SK-N-SH treated with all-trans-retinoic acid at 6 μM for 48 hours (cell line): ENCODE measurements at regions not wholly inside any gene's neighbourhood (a gene's known extent, or its start where the extent isn't known, plus 50 kb on each side); places are given as distances from the start of the nearest gene placed in this dataset.

Experiments
- ATAC-seq: fragments of 200-7000 bp; cut with Tn5 transposase; 3 replicates; pipeline ENCODE4 v1.9.1; 2020; ENCODE audit warnings: mild to moderate bottlenecking, moderate library complexity
- ARNTL ChIP-seq: fragments of 450-650 bp; formaldehyde crosslinking; IDR thresholded peaks from 2 replicates; pipeline ENCODE4 v1.5.0; 2020; ENCODE audit warnings: low read depth, mild to moderate bottlenecking, moderate library complexity, borderline replicate concordance
- CSDC2 ChIP-seq: fragments of 250-450 bp; sonication (Bioruptor Pico); IDR thresholded peaks from 2 replicates; pipeline ENCODE4 v1.5.0; 2020; ENCODE audit warnings: mild to moderate bottlenecking, moderate library complexity
- ISL1 ChIP-seq: fragments of 250-450 bp; sonication (Bioruptor Pico); IDR thresholded peaks from 2 replicates; pipeline ENCODE4 v2.1.2; 2022; ENCODE audit warnings: mild to moderate bottlenecking, moderate library complexity
- OSR1 ChIP-seq: fragments of 250-450 bp; sonication (Bioruptor Pico); IDR thresholded peaks from 2 replicates; pipeline ENCODE4 v1.8.0; 2022; ENCODE audit warnings: moderate library complexity, mild to moderate bottlenecking, inconsistent platforms
- PPARA ChIP-seq: fragments of 250-450 bp; sonication (Bioruptor Pico); IDR thresholded peaks from 2 replicates; pipeline ENCODE4 v1.5.0; 2020; ENCODE audit warnings: mild to moderate bottlenecking, borderline replicate concordance
- RARB ChIP-seq: fragments of 250-450 bp; sonication (Bioruptor Pico); IDR thresholded peaks from 2 replicates; pipeline ENCODE4 v1.8.0; 2021; ENCODE audit warnings: mild to moderate bottlenecking, moderate library complexity
- SNAI2 ChIP-seq: fragments of 250-450 bp; sonication (Bioruptor Pico); IDR thresholded peaks from 2 replicates; pipeline ENCODE4 v1.5.0; 2020; ENCODE audit warnings: mild to moderate bottlenecking, moderate library complexity
- TCF4 ChIP-seq: fragments of 250-450 bp; sonication (Bioruptor Pico); IDR thresholded peaks from 2 replicates; pipeline ENCODE4 v1.8.0; 2021; ENCODE audit warnings: mild to moderate bottlenecking, moderate library complexity, borderline replicate concordance
- TOX ChIP-seq: fragments of 250-450 bp; sonication (Bioruptor Pico); IDR thresholded peaks from 2 replicates; pipeline ENCODE4 v1.8.0; 2021; ENCODE audit warnings: mild to moderate bottlenecking, moderate library complexity, borderline replicate concordance
- ZC3H10 ChIP-seq: fragments of 250-450 bp; sonication (Bioruptor Pico); IDR thresholded peaks from 2 replicates; pipeline ENCODE4 v1.5.1; 2021; ENCODE audit warnings: mild to moderate bottlenecking, moderate library complexity
- ZFP3 ChIP-seq: fragments of 250-450 bp; sonication (Bioruptor Pico); IDR thresholded peaks from 2 replicates; pipeline ENCODE4 v1.5.0; 2020; ENCODE audit warnings: mild to moderate bottlenecking, moderate library complexity
- ZFP30 ChIP-seq: fragments of 450-650 bp; formaldehyde crosslinking; IDR thresholded peaks from 2 replicates; pipeline ENCODE4 v1.5.0; 2022; ENCODE audit warnings: mild to moderate bottlenecking, moderate library complexity
- ZNF565 ChIP-seq: fragments of 450-650 bp; formaldehyde crosslinking; conservative IDR thresholded peaks from 2 replicates; pipeline ENCODE4 v1.5.0; 2020; ENCODE audit warnings: low read depth, mild to moderate bottlenecking, moderate library complexity
- ZNF8 ChIP-seq: fragments of 450-650 bp; formaldehyde crosslinking; IDR thresholded peaks from 2 replicates; pipeline ENCODE4 v1.5.0; 2020; ENCODE audit warnings: mild to moderate bottlenecking, moderate library complexity
- TF ChIP-seq, protein P1 (sequence below): fragments of 250-450 bp; sonication (Bioruptor Pico); IDR thresholded peaks from 2 replicates; pipeline ENCODE4 v1.8.0; 2021; ENCODE audit warnings: low read depth, mild to moderate bottlenecking, moderate library complexity, borderline replicate concordance
- TF ChIP-seq, protein P2 (sequence below): fragments of 250-450 bp; sonication (Bioruptor Pico); IDR thresholded peaks from 2 replicates; pipeline ENCODE4 v1.5.1; 2020; ENCODE audit warnings: low read depth, mild to moderate bottlenecking, moderate library complexity
- TF ChIP-seq, protein P3 (sequence below): fragments of 250-450 bp; sonication (Bioruptor Pico); IDR thresholded peaks from 2 replicates; pipeline ENCODE4 v1.8.0; 2020; ENCODE audit warnings: mild to moderate bottlenecking, moderate library complexity, borderline replicate concordance
- TF ChIP-seq, protein P4 (sequence below): fragments of 250-450 bp; sonication (Bioruptor Pico); IDR thresholded peaks from 2 replicates; pipeline ENCODE4 v1.5.0; 2020; ENCODE audit warnings: mild to moderate bottlenecking, moderate library complexity

DNA sequence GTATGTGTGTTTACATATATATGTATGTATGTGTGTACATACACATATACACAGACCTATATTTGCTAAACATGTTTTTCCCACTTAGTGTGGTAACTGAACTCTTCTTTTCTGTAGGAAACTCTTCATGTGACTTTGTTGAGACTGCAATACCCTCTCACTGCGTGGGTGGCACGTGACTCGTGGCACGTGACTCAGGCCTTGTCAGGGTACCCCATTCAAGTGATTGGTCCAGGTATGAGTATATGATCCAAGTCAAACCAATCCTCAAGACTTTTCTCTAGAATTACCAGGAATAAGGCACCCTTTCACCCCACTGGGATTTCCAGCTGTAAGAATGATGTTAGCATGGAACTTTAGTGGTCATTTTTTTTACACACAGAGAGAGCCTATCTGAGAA is 149.2 kb upstream of the KCNK2 start:
- TF ChIP-seq ZFP30 (CRISPR knock-in tag) (no peak), ARNTL (no peak)
- TF ChIP-seq, protein P1, sequence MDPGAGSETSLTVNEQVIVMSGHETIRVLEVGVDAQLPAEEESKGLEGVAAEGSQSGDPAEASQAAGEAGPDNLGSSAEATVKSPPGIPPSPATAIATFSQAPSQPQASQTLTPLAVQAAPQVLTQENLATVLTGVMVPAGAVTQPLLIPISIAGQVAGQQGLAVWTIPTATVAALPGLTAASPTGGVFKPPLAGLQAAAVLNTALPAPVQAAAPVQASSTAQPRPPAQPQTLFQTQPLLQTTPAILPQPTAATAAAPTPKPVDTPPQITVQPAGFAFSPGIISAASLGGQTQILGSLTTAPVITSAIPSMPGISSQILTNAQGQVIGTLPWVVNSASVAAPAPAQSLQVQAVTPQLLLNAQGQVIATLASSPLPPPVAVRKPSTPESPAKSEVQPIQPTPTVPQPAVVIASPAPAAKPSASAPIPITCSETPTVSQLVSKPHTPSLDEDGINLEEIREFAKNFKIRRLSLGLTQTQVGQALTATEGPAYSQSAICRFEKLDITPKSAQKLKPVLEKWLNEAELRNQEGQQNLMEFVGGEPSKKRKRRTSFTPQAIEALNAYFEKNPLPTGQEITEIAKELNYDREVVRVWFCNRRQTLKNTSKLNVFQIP (CRISPR knock-in tag), result no peak
- no peak for ATAC-seq

DNA sequence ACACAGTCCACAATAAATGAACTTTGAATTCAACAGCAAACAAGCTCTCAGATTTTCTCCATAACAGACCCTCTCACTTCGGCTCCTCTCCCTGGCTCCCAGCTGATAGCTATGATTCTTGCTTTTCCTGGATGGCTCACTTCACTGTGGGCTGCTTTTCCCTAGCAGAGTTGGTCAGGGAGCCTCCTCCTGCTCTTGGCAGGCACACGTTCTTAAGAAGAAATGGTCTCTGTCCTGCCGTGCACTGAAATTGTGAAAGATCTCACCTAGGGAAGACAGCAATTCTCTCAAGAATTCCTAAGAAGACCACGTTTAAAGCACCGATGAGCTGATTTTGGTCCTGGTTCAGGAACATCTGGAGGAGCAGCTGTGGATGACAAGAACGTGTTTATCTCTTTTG is 148.5 kb upstream of the KCNK2 start:
- TF ChIP-seq ARNTL, result no peak
- no peak for TF ChIP-seq PPARA (CRISPR knock-in tag)
- TF ChIP-seq ZFP30 (CRISPR knock-in tag), result no peak
- TF ChIP-seq, protein P2, sequence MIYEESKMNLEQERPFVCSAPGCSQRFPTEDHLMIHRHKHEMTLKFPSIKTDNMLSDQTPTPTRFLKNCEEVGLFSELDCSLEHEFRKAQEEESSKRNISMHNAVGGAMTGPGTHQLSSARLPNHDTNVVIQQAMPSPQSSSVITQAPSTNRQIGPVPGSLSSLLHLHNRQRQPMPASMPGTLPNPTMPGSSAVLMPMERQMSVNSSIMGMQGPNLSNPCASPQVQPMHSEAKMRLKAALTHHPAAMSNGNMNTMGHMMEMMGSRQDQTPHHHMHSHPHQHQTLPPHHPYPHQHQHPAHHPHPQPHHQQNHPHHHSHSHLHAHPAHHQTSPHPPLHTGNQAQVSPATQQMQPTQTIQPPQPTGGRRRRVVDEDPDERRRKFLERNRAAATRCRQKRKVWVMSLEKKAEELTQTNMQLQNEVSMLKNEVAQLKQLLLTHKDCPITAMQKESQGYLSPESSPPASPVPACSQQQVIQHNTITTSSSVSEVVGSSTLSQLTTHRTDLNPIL (CRISPR knock-in tag), result no peak
- TF ChIP-seq SNAI2 (CRISPR knock-in tag), result no peak
- TF ChIP-seq TCF4, result no peak
- TF ChIP-seq, all 23 proteins: peak for 0
- ATAC-seq, result peak; percentile 68

DNA sequence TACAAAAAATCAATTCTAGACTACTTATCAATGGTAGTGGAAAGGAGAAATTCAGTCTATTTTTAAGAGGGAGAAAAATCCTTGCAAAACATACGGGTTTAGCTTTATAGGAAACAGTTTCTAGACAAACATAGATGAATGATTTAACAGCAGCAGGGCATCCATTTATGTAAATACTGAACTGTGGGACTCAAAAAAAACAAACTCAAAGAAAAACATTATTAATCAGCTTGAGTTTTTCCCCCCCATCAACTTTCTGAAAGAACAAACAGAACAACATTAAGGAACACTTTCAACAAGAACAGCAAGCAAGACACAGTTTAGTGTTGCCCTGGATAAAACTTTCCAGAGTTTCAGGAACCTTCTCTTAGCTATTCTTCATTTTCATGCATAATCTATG is 147.3 kb upstream of the KCNK2 start:
- no peak for ATAC-seq
- no peak for TF ChIP-seq PPARA (CRISPR knock-in tag)
- no peak for TF ChIP-seq ZFP3 (CRISPR knock-in tag)
- no peak for TF ChIP-seq ISL1 (CRISPR knock-in tag)
- no peak for TF ChIP-seq RARB (CRISPR knock-in tag)
- no peak for TF ChIP-seq TOX (CRISPR knock-in tag)
- no peak for TF ChIP-seq ZNF565 (CRISPR knock-in tag)
- TF ChIP-seq ZFP30 (CRISPR knock-in tag), result no peak
- TF ChIP-seq, protein P2 (CRISPR knock-in tag), result no peak

DNA sequence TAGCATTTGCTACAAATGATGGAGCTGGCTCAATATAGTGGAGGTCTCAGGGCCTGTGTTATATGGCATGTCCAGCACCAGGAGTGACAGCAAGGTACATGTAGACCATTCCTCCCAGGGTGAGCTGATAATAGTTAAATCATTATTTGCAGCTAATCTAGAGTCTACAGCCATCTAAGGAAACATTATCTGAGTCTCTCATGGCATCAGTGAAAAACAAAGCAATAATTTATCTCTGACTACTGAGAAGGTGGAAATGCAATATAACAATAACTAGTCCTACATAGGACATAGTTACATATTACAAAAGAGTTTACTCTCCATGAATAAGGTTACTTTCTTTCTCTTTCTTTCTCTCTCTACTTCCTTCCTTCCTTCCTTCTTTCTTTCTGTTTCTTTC is 143.4 kb upstream of the KCNK2 start:
- ATAC-seq, result no peak
- TF ChIP-seq OSR1 (no peak), ARNTL (no peak), SNAI2 (CRISPR knock-in tag) (no peak), CSDC2 (CRISPR knock-in tag) (no peak), PPARA (CRISPR knock-in tag) (no peak), TCF4 (no peak), ISL1 (CRISPR knock-in tag) (no peak), ZC3H10 (CRISPR knock-in tag) (no peak), ZNF8 (CRISPR knock-in tag) (no peak), ZNF565 (CRISPR knock-in tag) (no peak), ZFP3 (CRISPR knock-in tag) (no peak)
- TF ChIP-seq, protein P3, sequence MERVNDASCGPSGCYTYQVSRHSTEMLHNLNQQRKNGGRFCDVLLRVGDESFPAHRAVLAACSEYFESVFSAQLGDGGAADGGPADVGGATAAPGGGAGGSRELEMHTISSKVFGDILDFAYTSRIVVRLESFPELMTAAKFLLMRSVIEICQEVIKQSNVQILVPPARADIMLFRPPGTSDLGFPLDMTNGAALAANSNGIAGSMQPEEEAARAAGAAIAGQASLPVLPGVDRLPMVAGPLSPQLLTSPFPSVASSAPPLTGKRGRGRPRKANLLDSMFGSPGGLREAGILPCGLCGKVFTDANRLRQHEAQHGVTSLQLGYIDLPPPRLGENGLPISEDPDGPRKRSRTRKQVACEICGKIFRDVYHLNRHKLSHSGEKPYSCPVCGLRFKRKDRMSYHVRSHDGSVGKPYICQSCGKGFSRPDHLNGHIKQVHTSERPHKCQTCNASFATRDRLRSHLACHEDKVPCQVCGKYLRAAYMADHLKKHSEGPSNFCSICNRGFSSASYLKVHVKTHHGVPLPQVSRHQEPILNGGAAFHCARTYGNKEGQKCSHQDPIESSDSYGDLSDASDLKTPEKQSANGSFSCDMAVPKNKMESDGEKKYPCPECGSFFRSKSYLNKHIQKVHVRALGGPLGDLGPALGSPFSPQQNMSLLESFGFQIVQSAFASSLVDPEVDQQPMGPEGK, result no peak
- TF ChIP-seq, protein P1 (CRISPR knock-in tag), result no peak
- TF ChIP-seq, protein P4, sequence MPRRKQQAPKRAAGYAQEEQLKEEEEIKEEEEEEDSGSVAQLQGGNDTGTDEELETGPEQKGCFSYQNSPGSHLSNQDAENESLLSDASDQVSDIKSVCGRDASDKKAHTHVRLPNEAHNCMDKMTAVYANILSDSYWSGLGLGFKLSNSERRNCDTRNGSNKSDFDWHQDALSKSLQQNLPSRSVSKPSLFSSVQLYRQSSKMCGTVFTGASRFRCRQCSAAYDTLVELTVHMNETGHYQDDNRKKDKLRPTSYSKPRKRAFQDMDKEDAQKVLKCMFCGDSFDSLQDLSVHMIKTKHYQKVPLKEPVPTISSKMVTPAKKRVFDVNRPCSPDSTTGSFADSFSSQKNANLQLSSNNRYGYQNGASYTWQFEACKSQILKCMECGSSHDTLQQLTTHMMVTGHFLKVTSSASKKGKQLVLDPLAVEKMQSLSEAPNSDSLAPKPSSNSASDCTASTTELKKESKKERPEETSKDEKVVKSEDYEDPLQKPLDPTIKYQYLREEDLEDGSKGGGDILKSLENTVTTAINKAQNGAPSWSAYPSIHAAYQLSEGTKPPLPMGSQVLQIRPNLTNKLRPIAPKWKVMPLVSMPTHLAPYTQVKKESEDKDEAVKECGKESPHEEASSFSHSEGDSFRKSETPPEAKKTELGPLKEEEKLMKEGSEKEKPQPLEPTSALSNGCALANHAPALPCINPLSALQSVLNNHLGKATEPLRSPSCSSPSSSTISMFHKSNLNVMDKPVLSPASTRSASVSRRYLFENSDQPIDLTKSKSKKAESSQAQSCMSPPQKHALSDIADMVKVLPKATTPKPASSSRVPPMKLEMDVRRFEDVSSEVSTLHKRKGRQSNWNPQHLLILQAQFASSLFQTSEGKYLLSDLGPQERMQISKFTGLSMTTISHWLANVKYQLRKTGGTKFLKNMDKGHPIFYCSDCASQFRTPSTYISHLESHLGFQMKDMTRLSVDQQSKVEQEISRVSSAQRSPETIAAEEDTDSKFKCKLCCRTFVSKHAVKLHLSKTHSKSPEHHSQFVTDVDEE (CRISPR knock-in tag), result no peak
